HepG2 (cell line): ENCODE measurements at regions not wholly inside any gene's neighbourhood (a gene's known extent, or its start where the extent isn't known, plus 50 kb on each side); places are given as distances from the start of the nearest gene placed in this dataset.

ENCODE experiments used
- CBFB ChIP-seq: sonication (generic); formaldehyde crosslinking; IDR thresholded peaks from 2 replicates; pipeline ENCODE4 v1.4.0; 2020; ENCODE audit warnings: missing genetic modification reagents
- CEBPB ChIP-seq: IDR thresholded peaks from 2 replicates; pipeline ENCODE4 v1.6.1; 2011; ENCODE audit warnings: low read depth, low read length, improper control_type of control experiment, borderline replicate concordance
- ZFP36L1 ChIP-seq: sonication (generic); formaldehyde crosslinking; IDR thresholded peaks from 2 replicates; pipeline ENCODE4 v1.8.0; 2022; ENCODE audit warnings: mild to moderate bottlenecking, missing genetic modification reagents, moderate library complexity
- ZNF274 ChIP-seq: sonication (generic); formaldehyde crosslinking; IDR thresholded peaks from 2 replicates; pipeline ENCODE4 v1.5.1; 2020; ENCODE audit warnings: mild to moderate bottlenecking, missing genetic modification reagents
- ZNF350 ChIP-seq: sonication (generic); formaldehyde crosslinking; IDR thresholded peaks from 2 replicates; pipeline ENCODE4 v1.4.0; 2020; ENCODE audit warnings: mild to moderate bottlenecking, low read depth, missing genetic modification reagents, borderline replicate concordance

DNA sequence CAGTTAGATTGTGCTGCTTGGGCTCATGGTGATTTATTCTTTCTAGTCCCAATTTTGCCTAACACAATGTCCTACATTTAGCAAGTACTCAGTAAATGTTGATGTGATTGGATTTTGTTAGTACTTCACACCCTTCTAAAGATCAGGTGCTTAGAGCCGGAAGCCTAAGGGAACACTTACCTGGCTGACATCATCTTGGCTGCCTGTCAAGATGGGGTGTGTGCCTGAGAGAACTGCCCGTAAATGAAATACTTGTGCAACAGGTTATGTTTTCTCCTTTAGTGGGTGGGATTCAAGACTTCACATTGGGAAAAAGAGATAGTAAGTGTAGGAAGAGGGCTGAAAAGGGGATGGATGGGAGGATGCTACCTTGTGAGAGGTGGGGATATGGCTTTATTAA, 75.5 kb upstream of the MACF1 start:
- TF ChIP-seq CBFB (no peak), ZNF350 (CRISPR knock-in tag) (no peak), ZFP36L1 (CRISPR knock-in tag) (no peak), CEBPB (no peak), ZNF274 (CRISPR knock-in tag) (no peak)
